B cell (primary cell): ENCODE measurements at regions not wholly inside any gene's neighbourhood (a gene's known extent, or its start where the extent isn't known, plus 50 kb on each side); places are given as distances from the start of the nearest gene placed in this dataset.

ENCODE experiments used
- CTCF ChIP-seq: fragments of 200-600 bp; IDR thresholded peaks from one replicate; pipeline ENCODE4 v1.8.0; 2022; ENCODE audit warnings: antibody characterized with exemption, mild to moderate bottlenecking
- EZH2 ChIP-seq: IDR thresholded peaks from 2 replicates; pipeline ENCODE4 v1.6.1; 2012; ENCODE audit warnings: borderline replicate concordance, low read depth, mild to moderate bottlenecking, moderate library complexity, low read length; ENCODE audit not compliant: insufficient read depth, poor library complexity, severe bottlenecking

GRCh38 chr11:122391049-122391448 is 264.5 kb upstream of the UBASH3B start:
- TF ChIP-seq CTCF (no peak), EZH2 (no peak)
